Upper lobe of left lung (tissue), 6 donors: ENCODE measurements at regions not wholly inside any gene's neighbourhood (a gene's known extent, or its start where the extent isn't known, plus 50 kb on each side); places are given as distances from the start of the nearest gene placed in this dataset.

ENCODE experiments used
- ATAC-seq, 2 donors: fragments of 200-7000 bp; cut with Tn5 transposase; one replicate each; pipeline ENCODE4 v1.9.1; 2022; ENCODE audit warnings: mild to moderate bottlenecking in 2 of 2, moderate library complexity in 2 of 2; ENCODE audit not compliant: low FRiP score in 2 of 2
- DNase-seq, 2 donors: peaks; one replicate each; pipeline ENCODE4 v3.0.0-alpha.2; 2019 to 2020
- H3K27ac ChIP-seq, 4 donors: fragments of 200-600 bp; sonication (generic); one replicate each; pipeline ENCODE4 v1.5.1; 2016 to 2019
- H3K27me3 ChIP-seq, 4 donors: fragments of 200-600 bp; sonication (generic); one replicate each; pipeline ENCODE4 v1.5.1; 2017 to 2019
- H3K36me3 ChIP-seq, 4 donors: fragments of 200-600 bp; sonication (generic); one replicate each; pipeline ENCODE4 v1.5.1; 2016 to 2019
- H3K4me1 ChIP-seq, 4 donors: fragments of 200-600 bp; sonication (generic); one replicate each; pipeline ENCODE4 v1.5.1; 2018 to 2019
- H3K4me3 ChIP-seq, 4 donors: fragments of 200-600 bp; sonication (generic); one replicate each; pipeline ENCODE4 v1.5.1; 2017 to 2019; ENCODE audit warnings: mild to moderate bottlenecking in 2 of 4, moderate library complexity in 1 of 4
- H3K9me3 ChIP-seq, 4 donors: fragments of 200-600 bp; sonication (generic); one replicate each; pipeline ENCODE4 v1.5.1; 2018 to 2019
- EP300 ChIP-seq, 4 donors: sonication (generic); formaldehyde crosslinking; IDR thresholded peaks; one replicate each; pipeline ENCODE4 v1.5.1; 2017; ENCODE audit warnings: antibody characterized with exemption in 4 of 4, control low read depth in 2 of 4
- POLR2A ChIP-seq, 4 donors: fragments of 450-650 bp; IDR thresholded peaks; one replicate each; pipeline ENCODE4 v1.5.1; 2016 to 2017; ENCODE audit warnings: antibody characterized with exemption in 4 of 4, mild to moderate bottlenecking in 2 of 4
- POLR2AphosphoS5 ChIP-seq, 2 donors: sonication (generic); formaldehyde crosslinking; IDR thresholded peaks; one replicate each; pipeline ENCODE4 v1.5.1; 2017; ENCODE audit warnings: antibody characterized with exemption in 2 of 2
- WGBS, 2 donors: methylation state at CpG; one replicate each; pipeline ENCODE4 v1.1.5; 2017 to 2018; 5-methylcytosine and 5-hydroxymethylcytosine counted together
- TF ChIP-seq, protein P1 (sequence below), 6 experiments: fragments of 450-650 bp in 4 of 6; fragments of 200-600 bp in 2 of 6; sonication (generic) in 2 of 6; IDR thresholded peaks; one replicate each; pipeline ENCODE4 v1.5.1; 2016 to 2019; ENCODE audit warnings: antibody characterized with exemption in 6 of 6
- donor health status: DM: no; HTN: no; CAD: no; lungs with moderate emphysema.
- donor health status: DM: no; HTN: yes; CAD: no; lungs with severe emphysema.

DNA sequence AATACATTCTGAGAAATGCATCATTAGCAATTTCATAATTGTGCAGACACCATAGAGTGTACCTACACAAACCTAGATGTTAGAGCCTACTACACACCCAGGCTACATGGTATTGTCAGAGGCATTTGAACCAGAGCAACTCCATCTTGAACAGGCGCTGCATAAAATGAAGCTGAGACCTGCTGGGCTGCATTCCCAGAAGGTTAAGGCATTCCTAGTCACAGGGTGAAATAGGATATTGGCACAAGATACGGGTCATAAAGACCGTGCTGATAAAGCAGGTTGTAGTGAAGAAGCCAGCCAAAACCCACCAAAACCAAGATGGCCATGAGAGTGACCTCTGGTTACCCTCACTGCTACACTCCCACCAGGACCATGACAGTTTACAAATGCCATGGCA lies 116.4 kb downstream of the LARP7 start:
- TF ChIP-seq EP300 (IDR thresholded peaks at IDR 0.05) (no peak), POLR2AphosphoS5 (IDR thresholded peaks at IDR 0.05) (no peak), POLR2A (IDR thresholded peaks at IDR 0.05) (no peak)
- TF ChIP-seq, protein P1, sequence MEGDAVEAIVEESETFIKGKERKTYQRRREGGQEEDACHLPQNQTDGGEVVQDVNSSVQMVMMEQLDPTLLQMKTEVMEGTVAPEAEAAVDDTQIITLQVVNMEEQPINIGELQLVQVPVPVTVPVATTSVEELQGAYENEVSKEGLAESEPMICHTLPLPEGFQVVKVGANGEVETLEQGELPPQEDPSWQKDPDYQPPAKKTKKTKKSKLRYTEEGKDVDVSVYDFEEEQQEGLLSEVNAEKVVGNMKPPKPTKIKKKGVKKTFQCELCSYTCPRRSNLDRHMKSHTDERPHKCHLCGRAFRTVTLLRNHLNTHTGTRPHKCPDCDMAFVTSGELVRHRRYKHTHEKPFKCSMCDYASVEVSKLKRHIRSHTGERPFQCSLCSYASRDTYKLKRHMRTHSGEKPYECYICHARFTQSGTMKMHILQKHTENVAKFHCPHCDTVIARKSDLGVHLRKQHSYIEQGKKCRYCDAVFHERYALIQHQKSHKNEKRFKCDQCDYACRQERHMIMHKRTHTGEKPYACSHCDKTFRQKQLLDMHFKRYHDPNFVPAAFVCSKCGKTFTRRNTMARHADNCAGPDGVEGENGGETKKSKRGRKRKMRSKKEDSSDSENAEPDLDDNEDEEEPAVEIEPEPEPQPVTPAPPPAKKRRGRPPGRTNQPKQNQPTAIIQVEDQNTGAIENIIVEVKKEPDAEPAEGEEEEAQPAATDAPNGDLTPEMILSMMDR (IDR thresholded peaks at IDR 0.05): no peak
- Histone ChIP-seq H3K27me3 (no peaks in the 10 kb centered on the region), H3K9me3 (no peaks in the 10 kb centered on the region), H3K27ac (no peak overlapping the region), H3K4me1 (no peaks in the 10 kb centered on the region), H3K36me3 (no peaks in the 10 kb centered on the region), H3K4me3 (no peak overlapping the region)
- no peak for ATAC-seq
- 74 to 86% methylated on average over 3 of the region's 3 CpGs for WGBS, 2 donors
- no peak for DNase-seq

DNA sequence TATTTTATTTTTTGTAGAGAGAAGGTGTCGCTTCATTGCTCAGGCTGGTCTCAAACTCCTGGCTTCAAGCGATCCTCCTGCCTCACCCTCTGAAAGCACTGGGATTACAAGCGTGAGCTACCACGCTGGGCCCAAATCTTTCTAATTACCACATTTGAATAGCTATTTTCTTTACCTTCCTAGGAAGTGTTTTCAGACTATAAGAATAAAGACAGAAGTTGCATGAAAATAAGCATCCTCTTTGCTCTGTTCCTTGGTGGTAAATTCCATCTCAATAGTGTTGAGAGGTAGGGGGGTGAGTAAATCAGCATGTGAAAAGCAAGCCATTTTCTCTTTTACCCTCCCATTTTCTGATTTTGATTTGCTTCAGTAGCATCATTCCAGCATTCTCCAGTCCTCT lies 122.4 kb downstream of the LARP7 start:
- 73 to 76% methylated on average over 4 of the region's 4 CpGs for WGBS, 2 donors
- Histone ChIP-seq H3K4me1 (no peaks in the 10 kb centered on the region), H3K27ac (no peak overlapping the region), H3K9me3 (no peaks in the 10 kb centered on the region), H3K4me3 (no peak overlapping the region), H3K27me3 (no peaks in the 10 kb centered on the region), H3K36me3 (no peaks in the 10 kb centered on the region)
- no peak for ATAC-seq
- TF ChIP-seq, protein P1 (IDR thresholded peaks at IDR 0.05): no peak
- no peak for TF ChIP-seq POLR2AphosphoS5 (IDR thresholded peaks at IDR 0.05)
- TF ChIP-seq POLR2A (IDR thresholded peaks at IDR 0.05): no peak
- DNase-seq: no peak

DNA sequence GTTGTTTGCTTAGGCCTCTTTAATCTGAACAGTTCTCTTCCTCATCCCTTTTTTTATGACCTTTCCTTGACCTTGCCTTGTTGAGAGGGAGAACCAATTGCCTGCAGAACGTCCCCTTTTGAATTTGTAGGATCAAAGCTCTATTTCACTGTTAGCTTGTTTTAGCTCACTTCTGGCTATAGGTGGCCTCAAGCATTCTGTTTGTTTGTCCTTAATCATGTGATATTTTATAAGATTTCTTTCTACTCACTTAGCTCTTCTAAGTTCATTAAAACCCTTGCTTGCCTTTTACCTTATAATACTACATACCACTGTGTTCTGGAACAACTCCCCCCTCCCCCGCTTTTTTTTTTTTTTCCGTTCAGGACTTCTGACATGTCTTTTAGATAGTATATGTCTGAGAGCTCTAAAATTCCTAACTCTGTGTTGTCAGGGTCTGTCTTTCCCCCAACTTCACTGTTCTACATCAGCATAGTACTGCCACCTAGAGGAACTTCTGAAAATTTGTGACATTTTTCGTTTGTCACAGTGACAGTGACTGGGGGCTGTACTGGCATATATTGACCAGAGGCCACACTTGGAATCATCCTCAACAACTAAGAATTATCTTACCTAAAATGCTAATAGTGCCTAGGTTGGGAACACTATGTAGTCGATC lies 128.5 kb downstream of the LARP7 start:
- no peak for DNase-seq
- 22 to 25% methylated on average over 5 of the region's 5 CpGs for WGBS, 2 donors
- H3K27ac ChIP-seq: no peak overlapping the region
- no peak overlapping the region for H3K4me3 ChIP-seq
- peak in 1 of 2 donors; percentile 44 for ATAC-seq
- H3K27me3 ChIP-seq: no peaks in the 10 kb centered on the region
- no peaks in the 10 kb centered on the region for H3K4me1 ChIP-seq
- no peaks in the 10 kb centered on the region for H3K36me3 ChIP-seq
- H3K9me3 ChIP-seq: no peaks in the 10 kb centered on the region
- TF ChIP-seq POLR2AphosphoS5 (IDR thresholded peaks at IDR 0.05): no peak
- no peak for TF ChIP-seq EP300 (IDR thresholded peaks at IDR 0.05)
- TF ChIP-seq, protein P1 (IDR thresholded peaks at IDR 0.05): no peak
- TF ChIP-seq POLR2A (IDR thresholded peaks at IDR 0.05): no peak

DNA sequence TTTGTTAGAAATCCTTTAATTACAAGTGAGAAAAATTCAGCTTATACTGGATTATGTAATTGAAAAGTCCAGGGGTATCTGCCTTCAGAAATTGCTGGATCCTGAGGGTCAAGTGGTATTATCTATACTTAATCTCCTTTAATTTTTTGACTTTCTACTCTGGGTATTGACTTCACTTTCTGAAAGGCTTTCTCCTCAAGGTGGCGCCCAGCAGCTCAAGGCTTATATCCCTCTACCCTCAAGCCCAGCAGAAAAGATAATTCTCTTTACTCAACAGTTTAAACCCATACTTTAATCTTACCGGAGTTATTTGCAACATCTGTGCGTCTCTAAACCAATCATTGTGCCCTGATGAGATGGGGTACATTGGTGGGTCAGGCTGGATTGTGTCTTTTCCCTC lies 129.5 kb downstream of the LARP7 start:
- no peaks in the 10 kb centered on the region for H3K36me3 ChIP-seq
- TF ChIP-seq, protein P1 (IDR thresholded peaks at IDR 0.05): no peak
- TF ChIP-seq POLR2AphosphoS5 (IDR thresholded peaks at IDR 0.05) (no peak), EP300 (IDR thresholded peaks at IDR 0.05) (no peak), POLR2A (IDR thresholded peaks at IDR 0.05) (no peak)
- DNase-seq (no peak), ATAC-seq (no peak)
- H3K27ac ChIP-seq: no peak overlapping the region
- H3K4me1 ChIP-seq: no peaks in the 10 kb centered on the region
- H3K27me3 ChIP-seq: no peaks in the 10 kb centered on the region
- 45 to 50% methylated on average over 3 of the region's 3 CpGs for WGBS, 2 donors
- H3K4me3 ChIP-seq: no peak overlapping the region
- H3K9me3 ChIP-seq: no peaks in the 10 kb centered on the region

DNA sequence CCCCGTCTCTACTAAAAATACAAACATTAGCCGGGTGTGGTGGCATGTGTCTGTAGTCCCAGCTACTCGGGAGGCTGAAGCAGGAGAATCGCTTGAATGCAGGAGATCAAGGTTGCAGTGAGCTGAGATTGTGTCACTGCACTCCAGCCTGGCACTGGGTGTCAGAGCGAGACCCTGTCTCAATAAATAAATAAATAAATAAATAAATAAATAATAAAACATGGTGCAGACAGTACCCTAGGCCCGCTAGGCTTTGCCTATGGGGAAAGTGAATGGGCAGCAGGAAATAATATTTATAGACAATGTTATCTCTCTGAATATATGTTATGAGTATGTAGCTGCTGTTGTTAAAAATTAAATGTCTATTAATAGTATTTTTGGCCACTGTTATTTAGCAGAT lies 130.4 kb downstream of the LARP7 start:
- no peaks in the 10 kb centered on the region for H3K27me3 ChIP-seq
- WGBS, 2 donors: 79 to 84% methylated on average over 6 of the region's 6 CpGs
- no peak for ATAC-seq
- H3K4me1 ChIP-seq: no peaks in the 10 kb centered on the region
- DNase-seq: no peak
- H3K9me3 ChIP-seq: no peaks in the 10 kb centered on the region
- no peaks in the 10 kb centered on the region for H3K36me3 ChIP-seq
- H3K27ac ChIP-seq: no peak overlapping the region
- H3K4me3 ChIP-seq: no peak overlapping the region
- TF ChIP-seq, protein P1 (IDR thresholded peaks at IDR 0.05): no peak
- TF ChIP-seq POLR2AphosphoS5 (IDR thresholded peaks at IDR 0.05): no peak
- no peak for TF ChIP-seq POLR2A (IDR thresholded peaks at IDR 0.05)
- TF ChIP-seq EP300 (IDR thresholded peaks at IDR 0.05): no peak
